B cell (primary cell): ENCODE measurements at regions not wholly inside any gene's neighbourhood (a gene's known extent, or its start where the extent isn't known, plus 50 kb on each side); places are given as distances from the start of the nearest gene placed in this dataset.

Experiments
- ATAC-seq: fragments of 200-7000 bp; cut with Tn5 transposase; one replicate; pipeline ENCODE4 v1.10.0; 2021; ENCODE audit warnings: low read depth, mild to moderate bottlenecking, moderate number of reproducible peaks, moderate library complexity
- CTCF ChIA-PET: fragments of 350-600 bp; sonication (Branson Sonifier 250); formaldehyde crosslinking; loops from one replicate; lab custom pipeline; 2021; ENCODE audit warnings: antibody characterized with exemption, inconsistent platforms; lab: Charles Lee
- POLR2A ChIA-PET: fragments of 350-600 bp; sonication (Branson Sonifier 250); formaldehyde crosslinking; loops from one replicate; lab custom pipeline; 2021; ENCODE audit warnings: antibody characterized with exemption; lab: Charles Lee
- DNase-seq: peaks from one replicate; pipeline ENCODE4 v3.0.0; 2013
- H2AFZ ChIP-seq: 2 replicates; pipeline ENCODE4 v1.6.1; 2012; ENCODE audit warnings: mild to moderate bottlenecking, low read depth, low read length; ENCODE audit not compliant: insufficient read depth, poor library complexity, severe bottlenecking
- H3K27ac ChIP-seq, 2 donors: 1 replicate in 1 of 2; 2 replicates in 1 of 2; pipeline ENCODE4 v1.5.1; 2012 to 2013; ENCODE audit warnings: low read length in 2 of 2, mild to moderate bottlenecking in 2 of 2, moderate library complexity in 1 of 2
- H3K27me3 ChIP-seq, 4 experiments: fragments of 200-600 bp in 1 of 4; sonication (generic) in 1 of 4; replicated peaks in 1 of 4; 1 replicate in 2 of 4; 2 replicates in 2 of 4; pipeline versions ENCODE4 v1.6.1 to v1.7.0; 2013 to 2016; ENCODE audit warnings: low read length in 3 of 4, mild to moderate bottlenecking in 2 of 4, mixed read lengths in 1 of 4, moderate library complexity in 1 of 4; ENCODE audit not compliant: insufficient read depth in 4 of 4, control insufficient read depth in 3 of 4; ENCODE audit errors: control extremely low read depth in 1 of 4
- H3K36me3 ChIP-seq, 2 experiments: replicated peaks in 1 of 2; 1 replicate in 1 of 2; 2 replicates in 1 of 2; pipeline versions ENCODE4 v1.6.1 to v1.7.1; 2013; ENCODE audit warnings: low read length in 1 of 2; ENCODE audit not compliant: insufficient read depth in 2 of 2, control insufficient read depth in 1 of 2; ENCODE audit errors: control extremely low read depth in 1 of 2, extremely low read depth in 1 of 2
- H3K4me1 ChIP-seq, 2 donors: fragments of 200-600 bp in 1 of 2; sonication (generic) in 1 of 2; 1 replicate in 1 of 2; 2 replicates in 1 of 2; pipeline versions ENCODE4 v1.5.1 to v1.6.1; 2013 to 2017; ENCODE audit warnings: low read length in 2 of 2; ENCODE audit not compliant: control insufficient read depth in 2 of 2, insufficient read depth in 2 of 2
- H3K4me2 ChIP-seq: replicated peaks from 2 replicates; pipeline ENCODE3; 2012; ENCODE audit warnings: mild to moderate bottlenecking, low read depth, low read length; ENCODE audit not compliant: poor library complexity, severe bottlenecking
- H3K4me3 ChIP-seq, 5 experiments: fragments of 200-600 bp in 1 of 5; sonication (generic) in 1 of 5; 1 replicate in 3 of 5; 2 replicates in 2 of 5; pipeline versions ENCODE4 v1.5.1 to v1.7.0; 2011 to 2016; ENCODE audit warnings: low read length in 4 of 5, mild to moderate bottlenecking in 4 of 5, low read depth in 2 of 5, control low read depth in 1 of 5, moderate library complexity in 1 of 5; ENCODE audit not compliant: insufficient read depth in 1 of 5; ENCODE audit errors: control extremely low read depth in 1 of 5, extremely low read depth in 1 of 5
- H3K79me2 ChIP-seq: fragments of 200-600 bp; sonication (generic); one replicate; pipeline ENCODE4 v1.6.0; 2016; ENCODE audit warnings: low read length; ENCODE audit not compliant: control insufficient read depth, insufficient read depth
- H3K9ac ChIP-seq: fragments of 200-600 bp; sonication (generic); 2 replicates; pipeline ENCODE4 v1.6.1; 2017; ENCODE audit warnings: mild to moderate bottlenecking, low read length, moderate library complexity
- H3K9me3 ChIP-seq, 3 donors: one replicate each; pipeline versions ENCODE4 v1.6.1 to v1.7.1; 2013; ENCODE audit warnings: low read length in 2 of 3; ENCODE audit not compliant: control insufficient read depth in 2 of 3, insufficient read depth in 1 of 3; ENCODE audit errors: control extremely low read depth in 1 of 3
- H4K20me1 ChIP-seq: 2 replicates; pipeline ENCODE4 v1.6.0; 2012; ENCODE audit warnings: mild to moderate bottlenecking, low read length; ENCODE audit not compliant: insufficient read depth, control insufficient read depth, poor library complexity, severe bottlenecking
- H3K27ac Mint-ChIP-seq: one replicate; pipeline ENCODE4 v1.8.0; 2021; ENCODE audit warnings: mixed read lengths
- H3K27me3 Mint-ChIP-seq: one replicate; pipeline ENCODE4 v1.8.0; 2021; ENCODE audit warnings: mixed read lengths
- H3K4me1 Mint-ChIP-seq: one replicate; pipeline ENCODE4 v1.8.0; 2021; ENCODE audit warnings: mixed read lengths
- H3K4me3 Mint-ChIP-seq: one replicate; pipeline ENCODE4 v1.8.0; 2021; ENCODE audit warnings: mixed read lengths
- H3K9me3 Mint-ChIP-seq: one replicate; pipeline ENCODE4 v1.8.0; 2022; ENCODE audit warnings: mixed read lengths; ENCODE audit not compliant: insufficient read depth
- CTCF ChIP-seq: fragments of 200-600 bp; IDR thresholded peaks from one replicate; pipeline ENCODE4 v1.8.0; 2022; ENCODE audit warnings: antibody characterized with exemption, mild to moderate bottlenecking
- EZH2 ChIP-seq: IDR thresholded peaks from 2 replicates; pipeline ENCODE4 v1.6.1; 2012; ENCODE audit warnings: borderline replicate concordance, low read depth, mild to moderate bottlenecking, moderate library complexity, low read length; ENCODE audit not compliant: insufficient read depth, poor library complexity, severe bottlenecking
- WGBS: methylation state at CpG from one replicate; pipeline ENCODE4 v1.1.5; 2013; ENCODE audit warnings: missing lambda C conversion rate; ENCODE audit not compliant: insufficient coverage; 5-methylcytosine and 5-hydroxymethylcytosine counted together
- intact Hi-C: fragments of 100-400 bp; cut with micrococcal nuclease; formaldehyde crosslinking; loops from one replicate; pipeline ENCODE4 v1.10.0; 2022

- ATAC-seq (no peak), DNase-seq (no peak)
- ChIA-PET POLR2A (no interaction called here), CTCF (interaction anchor here (1.2 kb wide), 1 partner anchor 35 kb away, joined by 5 read pairs; no protein-coding TSS in a partner anchor)
- no peak overlapping the region for H3K9ac ChIP-seq
- H3K36me3 ChIP-seq, result no peaks in the 10 kb centered on the region
- H3K4me2 ChIP-seq, result no peak overlapping the region
- H3K4me1 Mint-ChIP-seq, result no peaks in the 10 kb centered on the region
- no peak overlapping the region for H3K4me3 Mint-ChIP-seq
- no peak for TF ChIP-seq EZH2
- no peak for TF ChIP-seq CTCF
- H3K27me3 ChIP-seq, result no peaks in the 10 kb centered on the region
- no peaks in the 10 kb centered on the region for H4K20me1 ChIP-seq
- H3K79me2 ChIP-seq, result no peaks in the 10 kb centered on the region
- H3K9me3 ChIP-seq, result peaks cover 0 to 7% (median 0%) of the 10 kb centered on the region in 3 donors
- no peaks in the 10 kb centered on the region for H3K9me3 Mint-ChIP-seq
- no peak overlapping the region for H3K27ac ChIP-seq
- WGBS, result no CpG with 5 or more reads among the region's 3 CpGs
- no peak overlapping the region for H3K27ac Mint-ChIP-seq
- H3K27me3 Mint-ChIP-seq, result no peaks in the 10 kb centered on the region
- H3K4me1 ChIP-seq, result no peaks in the 10 kb centered on the region
- no peak overlapping the region for H2AFZ ChIP-seq
- H3K4me3 ChIP-seq, result no peak overlapping the region
- intact Hi-C loops, result no loop called here
Measured at GRCh38 chr17:12510535-12510934, 155.2 kb upstream of the MYOCD start.

- H4K20me1 ChIP-seq, result no peaks in the 10 kb centered on the region
- Mint-ChIP-seq H3K4me1 (no peaks in the 10 kb centered on the region), H3K27ac (no peak overlapping the region), H3K9me3 (no peaks in the 10 kb centered on the region), H3K4me3 (no peak overlapping the region), H3K27me3 (no peaks in the 10 kb centered on the region)
- H3K27ac ChIP-seq, result no peak overlapping the region
- DNase-seq (no peak), ATAC-seq (no peak)
- POLR2A ChIA-PET, result no interaction called here
- H3K4me1 ChIP-seq, result no peaks in the 10 kb centered on the region
- H3K9me3 ChIP-seq, result peaks cover 0 to 7% (median 0%) of the 10 kb centered on the region in 3 donors
- CTCF ChIA-PET, result no interaction called here
- H3K79me2 ChIP-seq, result no peaks in the 10 kb centered on the region
- TF ChIP-seq CTCF, result no peak
- TF ChIP-seq EZH2, result no peak
- intact Hi-C loops, result no loop called here
- H2AFZ ChIP-seq, result no peak overlapping the region
- H3K27me3 ChIP-seq, result no peaks in the 10 kb centered on the region
- WGBS, result 86% methylated on average over 4 of the region's 4 CpGs
- no peak overlapping the region for H3K4me2 ChIP-seq
- no peak overlapping the region for H3K9ac ChIP-seq
- H3K36me3 ChIP-seq, result no peaks in the 10 kb centered on the region
- H3K4me3 ChIP-seq, result no peak overlapping the region
Measured at GRCh38 chr17:12512694-12513355, 152.9 kb upstream of the MYOCD start.
